Umbilical cord (tissue), 1 donor: ENCODE measurements at regions not wholly inside any gene's neighbourhood (a gene's known extent, or its start where the extent isn't known, plus 50 kb on each side); places are given as distances from the start of the nearest gene placed in this dataset.
"Not testable (repeated sequence)": the region's sequence is repeated elsewhere in the genome, so short reads cannot be mapped to it uniquely, and the experiment has no call there.

ENCODE experiments used
- DNase-seq: peaks from one replicate; pipeline ENCODE4 v3.0.0-alpha.2; 2015; ENCODE audit warnings: low spot score

DNA sequence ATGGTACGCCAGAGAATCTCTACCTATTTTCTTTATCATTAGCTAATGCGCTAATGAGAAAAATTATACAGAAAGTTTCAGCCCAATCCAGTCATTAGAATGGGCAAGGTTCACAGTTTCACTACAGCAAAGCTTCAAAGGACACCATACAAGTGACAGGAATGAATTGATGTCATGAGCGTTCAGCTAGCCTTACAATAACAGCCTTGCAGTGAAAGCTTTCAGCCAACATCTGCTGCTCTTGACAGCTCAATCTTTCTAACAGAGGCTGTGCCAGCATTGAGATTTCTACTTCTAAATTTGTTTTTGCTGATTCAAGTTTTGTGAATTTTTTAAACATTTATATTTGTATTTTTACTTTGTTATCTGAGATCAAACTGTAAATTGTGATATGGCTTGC is 302.4 kb upstream of the FAM174A start:
- DNase-seq = no peak

DNA sequence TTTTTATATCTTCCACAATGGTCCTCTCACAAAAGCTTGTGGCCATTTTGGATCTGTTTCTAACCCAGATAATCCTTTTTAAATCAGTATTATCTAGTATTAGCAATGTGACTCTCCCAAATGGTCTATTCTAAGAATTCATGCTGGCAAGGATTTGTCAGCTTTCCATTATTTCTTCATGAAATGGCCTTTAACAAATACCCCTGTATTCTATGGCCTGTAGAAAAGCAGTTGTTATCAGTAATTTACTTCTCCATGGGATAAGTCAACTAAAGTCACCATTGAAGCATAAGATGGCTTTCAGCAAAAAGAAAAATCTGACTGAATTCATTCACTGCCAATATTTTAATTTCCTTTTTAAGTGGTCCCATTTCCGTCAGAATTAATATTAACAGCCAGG is 346.4 kb upstream of the FAM174A start:
- DNase-seq = no peak

DNA sequence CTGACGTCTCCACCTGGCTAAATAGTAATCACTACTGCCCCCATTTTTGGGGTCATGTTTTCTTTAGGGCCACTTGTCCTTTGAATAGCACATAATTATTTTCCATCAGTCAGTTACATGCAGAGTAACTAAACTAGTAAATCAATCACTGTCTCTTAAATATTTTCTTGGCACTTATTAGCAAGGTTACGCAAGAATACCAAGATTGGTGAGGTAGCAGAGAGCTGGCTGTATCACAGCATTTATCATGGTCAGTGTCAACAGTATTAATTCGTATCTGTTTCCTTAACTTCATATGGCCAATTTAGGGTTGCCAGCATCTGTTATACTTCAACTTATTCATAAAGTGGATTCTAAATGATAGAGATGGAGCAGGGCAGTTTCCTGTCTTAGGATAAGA is 346.8 kb upstream of the FAM174A start:
- DNase-seq = no peak

DNA sequence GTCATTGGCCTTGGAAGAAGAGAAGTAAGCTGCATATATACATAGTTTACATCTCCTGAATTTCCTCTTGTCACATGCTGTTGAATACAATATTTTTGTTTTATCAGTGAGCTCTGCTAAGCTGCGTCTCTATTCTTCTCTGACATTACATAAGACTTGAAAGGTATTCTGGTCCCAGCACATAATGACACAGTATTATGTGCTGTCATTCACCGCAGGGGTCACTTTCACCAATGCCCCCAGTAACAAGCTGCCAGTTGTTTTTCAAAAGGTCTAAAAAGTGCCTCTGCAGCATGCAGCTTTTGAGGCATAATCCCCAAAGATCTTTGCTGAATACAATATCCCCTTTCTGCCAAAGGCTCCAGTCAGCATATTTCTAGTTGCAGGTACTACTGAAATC is 349.0 kb upstream of the FAM174A start:
- DNase-seq = no peak

DNA sequence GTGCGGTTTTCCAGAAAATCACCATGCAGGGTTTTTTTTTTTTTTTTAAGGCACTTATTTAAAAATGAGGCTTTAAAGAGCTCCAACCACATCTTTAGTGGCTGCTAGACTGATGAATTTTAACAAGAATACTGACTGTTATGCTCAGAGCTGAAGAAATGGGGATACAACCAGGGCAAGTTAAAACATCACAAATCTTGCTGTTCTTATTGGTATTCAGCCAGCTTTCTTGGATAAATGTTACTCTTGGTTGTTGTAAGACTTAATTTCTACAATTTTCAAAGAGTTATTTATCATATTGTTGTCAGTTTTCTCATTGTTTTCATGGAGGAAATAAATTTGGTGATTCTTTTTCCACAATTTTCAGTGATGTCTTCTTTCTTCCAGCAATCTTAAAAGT is 352.8 kb upstream of the FAM174A start:
- no peak for DNase-seq

DNA sequence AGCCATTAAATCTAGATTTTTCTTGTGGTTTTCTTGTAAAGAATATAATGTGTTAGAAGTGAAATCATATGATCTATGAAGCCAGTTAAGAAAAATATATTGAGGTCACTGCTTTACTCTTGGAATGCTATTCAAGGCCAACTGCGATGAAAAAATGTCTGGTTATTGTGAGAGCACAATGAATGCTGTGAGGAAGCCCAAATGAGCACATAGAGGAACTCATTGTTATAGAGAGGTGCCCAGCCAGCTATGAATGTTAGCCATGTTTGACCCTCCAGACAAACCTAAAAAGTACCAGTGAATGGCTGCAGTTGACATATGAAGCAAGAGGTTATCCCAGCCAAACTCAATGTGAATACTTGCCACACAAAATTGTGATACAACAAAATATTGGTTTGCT is 359.8 kb upstream of the FAM174A start:
- no peak for DNase-seq

DNA sequence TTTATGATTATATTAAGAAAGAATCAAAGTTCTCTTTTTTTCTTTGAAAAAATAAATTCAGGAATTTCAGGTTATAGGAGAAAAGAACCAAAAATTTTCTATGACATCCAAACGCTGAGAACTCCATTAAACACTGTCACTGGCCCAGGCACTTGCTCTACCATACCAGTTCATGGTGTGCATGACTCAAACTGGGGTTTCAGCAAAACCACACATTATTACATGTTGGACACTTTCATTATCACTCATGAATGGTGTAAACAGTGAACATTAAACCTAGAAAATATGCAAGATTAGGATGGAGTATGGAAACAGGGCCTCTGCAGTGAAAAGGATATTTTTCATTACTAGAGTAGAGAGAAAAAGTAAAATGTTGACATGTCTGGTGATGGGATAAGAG is 369.9 kb upstream of the FAM174A start:
- no peak for DNase-seq

DNA sequence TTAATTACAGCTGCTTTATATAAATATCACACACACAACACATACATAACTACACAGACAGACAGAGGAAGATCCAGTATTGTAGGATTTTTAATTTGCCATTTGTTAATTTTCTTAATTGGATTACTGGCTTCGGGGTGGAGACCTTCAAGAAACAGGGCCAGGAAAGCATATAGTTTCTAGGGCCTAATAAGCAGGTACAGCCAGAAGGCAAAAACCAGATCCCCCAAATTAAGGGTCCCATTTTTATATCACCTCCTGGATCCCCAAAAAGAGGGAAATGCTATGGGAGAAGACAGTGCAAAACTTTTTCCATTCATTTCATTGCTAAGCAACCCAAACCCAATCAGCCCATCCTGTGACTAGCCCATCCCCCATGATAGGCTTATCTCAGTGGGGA is 373.3 kb upstream of the FAM174A start:
- no peak for DNase-seq

DNA sequence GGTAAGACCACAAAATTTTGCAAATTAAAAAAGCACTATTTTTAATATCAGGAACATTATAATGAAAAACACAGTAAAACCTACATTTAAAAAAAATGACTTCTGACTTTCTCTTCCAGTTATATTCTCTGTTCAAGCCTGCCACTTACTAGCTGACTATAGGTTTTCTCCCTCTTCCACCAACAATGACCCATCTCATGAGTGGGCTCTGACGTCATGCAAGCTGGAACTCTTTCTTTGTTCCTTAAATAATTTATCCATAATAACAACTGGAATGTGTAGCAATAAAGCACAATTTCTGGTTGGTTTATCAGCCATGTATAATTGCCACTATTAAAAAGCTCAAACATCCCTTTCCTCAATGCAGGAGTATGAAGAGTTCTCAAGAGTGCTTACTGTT is 378.1 kb upstream of the FAM174A start:
- DNase-seq = no peak

DNA sequence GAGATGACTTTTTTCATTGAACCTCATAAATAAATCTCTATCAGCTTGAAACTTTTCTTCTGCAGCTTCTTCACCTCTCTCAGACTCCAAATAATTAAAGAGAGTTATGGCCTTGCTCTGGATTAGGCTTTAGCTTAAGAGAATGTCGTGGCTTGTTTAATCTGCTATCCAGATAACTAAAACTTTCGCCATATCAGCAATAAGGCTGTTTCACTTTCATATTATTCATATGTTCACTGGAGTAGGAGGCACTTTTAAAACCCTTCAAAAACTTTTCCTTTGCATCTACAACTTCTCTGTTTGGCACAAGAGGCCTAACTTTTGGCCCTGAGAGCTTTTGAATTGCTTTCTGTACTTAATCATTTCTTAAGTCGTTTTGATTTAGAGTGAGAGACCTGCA is 386.9 kb upstream of the FAM174A start:
- DNase-seq = no peak

DNA sequence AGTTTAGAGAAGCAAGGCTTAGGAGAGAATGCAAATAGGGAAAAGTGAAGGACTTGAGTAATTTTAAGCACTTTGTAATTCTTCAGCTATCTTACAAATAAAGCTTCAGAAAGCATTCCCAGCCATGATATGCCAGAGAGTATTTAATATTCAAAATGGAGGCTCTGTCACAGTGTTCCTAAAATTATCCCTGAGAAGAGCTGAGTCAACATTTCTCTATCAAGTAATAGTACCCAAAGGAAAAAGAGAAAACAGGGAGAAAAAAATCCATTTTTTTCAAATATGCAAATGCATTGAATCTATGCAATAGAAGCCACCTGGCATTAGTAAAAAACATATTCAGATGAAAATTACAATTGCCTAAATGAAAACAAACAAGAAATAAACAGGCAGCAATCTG is 392.6 kb upstream of the FAM174A start:
- DNase-seq = no peak

DNA sequence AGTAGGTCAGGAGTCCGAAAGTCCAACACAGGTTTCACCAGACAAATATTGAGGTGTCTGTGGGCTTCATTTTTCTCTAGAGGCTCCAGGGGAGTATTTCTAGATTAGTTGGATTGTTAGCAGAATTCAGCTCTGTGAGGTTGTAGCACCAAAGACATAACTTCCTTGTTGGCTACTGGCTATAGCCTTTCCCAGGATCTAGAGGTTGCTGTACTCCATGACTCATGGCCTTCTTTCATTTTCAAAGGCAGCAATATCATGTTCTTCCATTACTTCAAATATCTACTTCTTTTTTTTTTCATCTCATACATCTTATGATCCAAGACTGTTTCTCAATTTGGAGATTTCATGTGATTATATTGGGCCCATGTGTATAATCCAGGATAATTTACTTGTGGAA is 404.0 kb upstream of the FAM174A start:
- no peak for DNase-seq

DNA sequence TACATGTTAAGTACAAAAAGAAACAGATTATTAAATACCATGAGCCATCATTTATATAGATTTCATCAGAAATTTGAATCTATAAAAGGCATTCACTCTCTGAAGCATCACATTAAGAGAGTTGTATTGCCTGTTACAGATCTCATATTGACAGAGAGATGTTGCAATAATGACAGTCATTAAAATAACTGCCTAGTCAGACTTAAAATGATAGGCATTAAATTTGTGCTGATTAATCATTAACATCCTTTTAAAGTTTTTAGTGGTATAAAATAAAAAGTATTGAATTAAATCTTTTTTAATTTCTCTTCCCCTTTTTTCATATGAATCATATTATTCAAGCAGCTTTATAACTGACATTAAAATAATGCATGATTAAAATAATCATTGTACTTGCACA is 404.9 kb upstream of the FAM174A start:
- no peak for DNase-seq

DNA sequence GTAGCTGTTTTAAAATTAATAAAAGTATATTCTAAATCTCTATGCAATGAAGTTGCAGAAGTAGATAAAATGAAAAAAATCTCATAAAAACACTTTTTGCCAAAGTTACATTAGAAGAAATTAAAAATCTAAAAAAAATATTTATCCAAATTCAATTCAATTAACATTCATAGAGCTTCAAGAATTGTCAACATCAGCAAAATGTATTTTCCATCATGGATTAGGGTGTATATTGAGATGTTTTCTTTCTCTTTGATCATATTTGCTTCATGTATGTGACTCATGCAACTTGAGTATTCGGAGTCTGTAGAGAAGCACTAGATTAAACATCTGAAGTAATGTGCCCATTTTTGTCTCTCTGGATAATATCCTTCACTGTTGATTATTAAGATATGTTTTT is 415.3 kb upstream of the FAM174A start:
- peak; percentile 32 for DNase-seq

DNA sequence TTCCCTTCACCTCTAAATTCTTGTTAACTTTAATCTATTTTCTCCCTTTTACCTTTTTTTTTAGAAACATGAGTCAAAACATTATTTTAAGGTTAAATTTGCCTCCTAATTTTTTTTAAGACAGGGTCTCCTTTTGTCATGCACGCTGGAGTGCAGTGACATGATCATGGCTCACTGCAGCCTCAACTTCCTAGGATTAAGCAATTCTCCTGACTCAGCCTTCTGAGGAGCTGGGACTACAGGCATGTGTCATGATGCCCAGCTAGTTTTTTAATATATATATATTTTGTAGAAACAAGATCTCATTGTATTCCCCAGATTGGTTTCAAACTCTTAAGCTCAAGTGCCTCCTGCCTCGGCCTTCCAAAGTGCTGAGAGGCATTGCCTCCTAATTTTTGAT is 424.7 kb upstream of the FAM174A start:
- no peak for DNase-seq

DNA sequence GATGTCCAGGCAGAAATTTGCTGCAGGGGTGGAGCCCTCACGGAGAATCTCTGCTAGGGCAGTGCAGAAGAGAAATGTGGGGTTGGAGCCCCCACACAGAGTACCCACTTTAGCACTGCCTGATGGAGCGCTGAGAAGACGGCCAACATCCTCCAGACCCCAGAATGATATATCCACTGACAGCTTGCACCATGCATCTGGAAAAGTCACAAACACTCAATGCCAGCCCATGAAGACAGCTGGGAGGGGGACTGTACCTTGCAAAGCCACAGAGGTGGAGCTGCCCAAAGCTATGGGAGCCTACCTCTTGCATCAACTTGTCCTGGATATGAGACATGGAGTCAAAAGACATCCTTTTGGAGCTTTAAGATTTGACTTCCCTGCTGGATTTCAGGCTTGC is 426.3 kb upstream of the FAM174A start:
- DNase-seq = no peak

DNA sequence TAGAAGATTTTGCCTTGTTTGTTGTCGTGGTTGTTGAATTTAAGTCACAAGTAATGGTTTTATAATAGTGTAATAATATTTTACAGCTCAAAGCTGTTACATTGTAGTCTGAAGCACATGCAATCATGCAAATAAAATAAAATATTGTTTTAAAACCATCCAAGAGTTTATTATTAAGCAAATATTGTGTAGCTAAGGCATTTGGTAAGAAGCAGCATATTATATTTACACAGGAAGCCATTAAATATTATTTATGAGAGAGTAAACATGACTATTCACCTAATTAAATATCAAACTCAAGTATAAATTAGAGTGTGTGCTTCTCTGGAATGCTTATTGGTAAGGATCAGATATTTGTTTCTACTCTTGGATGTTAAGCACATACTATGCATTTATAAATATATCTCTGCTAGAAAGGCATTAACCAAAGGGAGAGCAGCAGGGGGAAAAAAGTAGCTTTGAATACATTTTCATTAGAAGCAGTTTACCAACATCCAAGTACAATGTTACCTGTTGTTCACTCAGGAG is 431.5 kb upstream of the FAM174A start:
- DNase-seq = not testable (repeated sequence)

DNA sequence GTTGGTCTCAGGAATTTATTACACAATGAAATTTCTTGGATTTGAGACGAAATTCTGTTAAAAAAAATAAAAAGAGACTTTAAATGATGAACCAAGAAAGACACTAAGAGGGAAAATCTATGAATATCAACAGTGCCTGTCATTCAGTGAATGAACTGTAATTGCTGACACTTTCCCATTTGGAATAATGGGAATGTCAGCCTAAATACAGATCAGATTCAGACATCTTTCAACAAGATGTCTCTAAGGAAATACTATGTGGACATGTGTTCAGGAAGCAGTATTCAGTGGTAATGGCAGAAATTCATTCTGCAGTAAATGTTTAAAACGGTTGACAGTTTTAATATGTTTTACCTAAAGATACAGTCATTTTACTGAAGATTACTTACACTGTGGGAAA is 433.7 kb upstream of the FAM174A start:
- DNase-seq = not testable (repeated sequence)

DNA sequence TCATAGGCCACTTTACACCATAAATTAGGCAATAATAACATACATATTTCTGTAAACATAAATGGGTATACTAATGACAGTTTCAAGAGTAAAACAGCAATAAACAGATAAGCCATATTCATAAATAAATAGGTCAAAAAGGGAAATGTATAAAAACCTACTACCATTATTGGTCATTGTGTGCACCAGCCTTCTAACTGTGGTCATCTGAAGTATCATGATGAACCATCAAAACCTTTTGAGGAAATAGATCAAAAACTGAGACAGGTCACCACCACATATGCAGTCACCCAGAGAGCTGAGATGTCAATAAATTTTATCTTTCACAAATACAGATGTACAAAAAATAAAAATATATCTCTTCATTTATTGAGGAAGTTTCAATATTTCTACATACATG is 438.8 kb upstream of the FAM174A start:
- not testable (repeated sequence) for DNase-seq

DNA sequence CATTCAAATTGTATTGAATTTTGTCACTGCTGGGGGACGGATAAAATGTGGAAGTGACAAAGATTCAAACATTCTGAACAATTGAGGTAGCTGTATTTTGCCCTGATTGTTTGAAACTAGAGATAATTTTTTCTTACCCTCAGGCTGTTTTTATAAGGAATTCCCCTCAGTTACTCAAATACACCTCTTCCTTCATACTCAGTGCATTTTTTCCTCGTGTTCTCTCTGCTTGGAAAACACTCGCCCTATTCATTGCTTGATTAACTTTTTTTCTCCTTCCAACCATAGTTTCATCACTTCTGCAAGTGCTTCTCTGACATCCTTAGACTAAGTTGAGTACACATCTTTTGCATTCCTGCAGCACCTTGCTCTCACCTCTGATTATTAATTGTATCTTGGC is 454.5 kb upstream of the FAM174A start:
- not testable (repeated sequence) for DNase-seq

DNA sequence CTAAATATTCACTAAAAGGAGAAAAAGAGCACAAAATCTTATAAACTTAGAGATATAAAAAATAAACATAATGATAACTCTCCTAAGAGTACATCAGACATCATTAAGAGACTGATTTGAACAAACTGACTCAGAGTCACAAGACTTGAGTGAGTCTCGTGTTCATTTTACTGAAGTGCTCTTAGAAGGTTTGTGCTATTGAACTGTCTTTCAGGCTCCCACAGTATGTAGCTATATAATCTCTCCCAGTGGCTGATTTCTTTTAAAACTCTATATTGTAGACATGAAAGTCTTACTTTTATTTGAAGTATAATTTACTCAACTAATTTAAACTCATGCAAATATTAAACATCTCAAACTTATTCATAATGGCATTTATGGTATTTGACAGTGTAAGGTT is 456.0 kb upstream of the FAM174A start:
- DNase-seq = peak; percentile 22

DNA sequence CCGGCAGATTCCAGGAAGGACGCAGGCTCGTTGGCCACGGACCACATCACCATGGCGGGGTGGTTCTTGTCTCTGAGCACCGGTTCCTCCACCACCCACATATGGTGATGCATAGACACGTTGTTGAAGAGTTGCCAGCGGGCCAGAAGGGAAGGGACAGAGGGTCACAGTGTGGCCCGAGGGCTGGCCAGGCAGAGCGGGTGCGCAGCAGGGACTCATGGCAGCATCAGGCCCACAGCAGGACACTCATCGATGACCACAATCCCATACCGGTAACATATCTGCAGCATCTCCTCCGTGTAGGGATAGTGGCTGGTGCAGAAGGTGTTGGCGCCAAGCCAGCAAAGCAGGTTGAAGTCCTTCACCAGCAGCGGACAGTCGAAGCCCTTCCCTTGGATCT is 469.2 kb upstream of the FAM174A start:
- DNase-seq = not testable (repeated sequence)

DNA sequence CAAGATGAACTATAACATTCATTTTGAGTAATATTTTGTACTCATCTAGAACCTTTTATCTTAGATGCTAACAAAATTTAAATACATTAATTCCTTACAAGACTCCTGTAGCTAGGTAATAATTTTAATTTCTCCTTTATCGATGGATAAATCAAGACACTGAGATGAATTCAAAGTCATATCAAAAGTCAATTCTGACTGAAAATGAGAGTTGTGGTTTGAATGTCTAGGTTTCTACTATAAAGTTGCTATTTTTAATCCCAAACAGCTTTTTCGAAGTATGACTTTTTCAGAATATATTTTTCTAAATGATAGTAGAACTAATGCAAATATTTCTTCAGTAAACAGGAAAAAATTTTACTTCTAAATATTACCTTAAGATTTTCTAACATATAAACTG is 491.7 kb upstream of the FAM174A start:
- no peak for DNase-seq

DNA sequence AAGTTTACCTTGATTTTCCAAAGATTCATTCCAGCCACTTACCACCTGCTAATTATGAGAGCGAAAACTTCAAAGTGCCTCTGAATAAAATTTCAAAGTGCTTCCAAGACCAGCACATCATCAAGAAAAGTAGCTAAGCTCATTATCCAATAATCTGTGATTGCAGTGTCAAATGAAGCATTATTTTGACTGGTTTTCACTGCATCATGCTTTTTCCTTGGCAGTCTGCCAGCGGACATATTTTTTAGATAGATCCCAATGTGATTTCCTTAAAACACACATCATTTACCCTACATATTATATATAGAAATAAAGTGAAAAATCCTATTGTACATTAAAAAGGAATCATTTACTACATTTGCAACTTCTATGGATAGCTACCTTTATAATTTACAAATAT is 508.6 kb upstream of the FAM174A start:
- DNase-seq = no peak

DNA sequence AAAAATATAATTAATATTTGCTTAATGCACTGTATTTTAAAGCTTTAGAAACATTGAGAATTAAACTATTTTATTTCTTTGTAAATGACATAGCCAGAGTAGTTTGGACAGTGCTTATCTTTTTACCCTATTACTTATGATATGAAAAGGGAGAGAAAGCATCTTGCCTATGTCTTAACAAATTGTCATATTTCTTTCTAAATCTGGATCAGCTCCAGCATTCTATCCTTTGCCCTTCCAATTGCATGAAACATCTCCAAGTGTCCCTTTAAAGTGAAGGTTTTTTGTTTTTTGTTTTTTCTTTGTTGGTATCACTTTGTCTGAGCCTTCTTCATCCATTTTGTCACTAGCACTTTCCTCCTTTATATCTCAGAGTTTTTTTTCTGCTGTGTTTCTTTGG is 511.6 kb upstream of the FAM174A start:
- DNase-seq = peak; percentile 2
